GM19397 (cell line): ENCODE measurements at regions not wholly inside any gene's neighbourhood (a gene's known extent, or its start where the extent isn't known, plus 50 kb on each side); places are given as distances from the start of the nearest gene placed in this dataset.
A peak's percentile ranks its signal among the peaks of the same experiment; 100 is the strongest.

Experiments
- ATAC-seq: cut with Tn5 transposase; IDR thresholded peaks from one replicate; pipeline ENCODE4 v1.9.1; 2021; ENCODE audit warnings: mild to moderate bottlenecking, moderate library complexity; ENCODE audit not compliant: unreplicated experiment

GRCh38 chr18:60146220-60146960, 226.2 kb downstream of the MC4R start:
- peak; percentile 89 for ATAC-seq

- peak; percentile 20 for ATAC-seq
Observed at GRCh38 chr18:60145776-60146175, 226.8 kb downstream of the MC4R start.

- ATAC-seq: no peak
Observed at GRCh38 chr18:60134806-60135205, 235.0 kb downstream of the PMAIP1 start.

GRCh38 chr18:60130284-60130683, 230.5 kb downstream of the PMAIP1 start:
- no peak for ATAC-seq

- no peak for ATAC-seq
Observed at GRCh38 chr18:60123031-60123430, 223.2 kb downstream of the PMAIP1 start.

- no peak for ATAC-seq
Observed at GRCh38 chr18:60122339-60122738, 222.5 kb downstream of the PMAIP1 start.

- ATAC-seq: no peak
Observed at GRCh38 chr18:60120231-60120750, 220.5 kb downstream of the PMAIP1 start.

GRCh38 chr18:60117321-60117720, 217.5 kb downstream of the PMAIP1 start:
- ATAC-seq: no peak

GRCh38 chr18:60113396-60113795, 213.6 kb downstream of the PMAIP1 start:
- no peak for ATAC-seq

- no peak for ATAC-seq
Observed at GRCh38 chr18:60112369-60112768, 212.6 kb downstream of the PMAIP1 start.

GRCh38 chr18:60111525-60111924, 211.7 kb downstream of the PMAIP1 start:
- no peak for ATAC-seq

- no peak for ATAC-seq
Observed at GRCh38 chr18:60110836-60111235, 211.0 kb downstream of the PMAIP1 start.

- ATAC-seq: no peak
Observed at GRCh38 chr18:60100778-60101177, 201.0 kb downstream of the PMAIP1 start.

GRCh38 chr18:60099709-60100108, 199.9 kb downstream of the PMAIP1 start:
- ATAC-seq: no peak

- no peak for ATAC-seq
Observed at GRCh38 chr18:60096428-60096827, 196.6 kb downstream of the PMAIP1 start.

GRCh38 chr18:60092073-60092472, 192.3 kb downstream of the PMAIP1 start:
- no peak for ATAC-seq

GRCh38 chr18:60090170-60090569, 190.4 kb downstream of the PMAIP1 start:
- peak; percentile 72 for ATAC-seq

- ATAC-seq: peak; percentile 76
Observed at GRCh38 chr18:60082790-60083189, 183.0 kb downstream of the PMAIP1 start.

- ATAC-seq: no peak
Observed at GRCh38 chr18:60082282-60082681, 182.5 kb downstream of the PMAIP1 start.

GRCh38 chr18:60075477-60075876, 175.7 kb downstream of the PMAIP1 start:
- no peak for ATAC-seq

- no peak for ATAC-seq
Observed at GRCh38 chr18:60070631-60071030, 170.8 kb downstream of the PMAIP1 start.

GRCh38 chr18:60069145-60069544, 169.3 kb downstream of the PMAIP1 start:
- ATAC-seq: no peak
